ENCODE measurements at regions not wholly inside any gene's neighbourhood (a gene's known extent, or its start where the extent isn't known, plus 50 kb on each side); places are given as distances from the start of the nearest gene placed in this dataset.

- TF ChIP-seq POLR2A (IDR thresholded peaks at IDR 0.05) (no peak), CTCF (IDR thresholded peaks at IDR 0.05) (no peak)
Measured at GRCh38 chr1:82897549-82897948, 1096.8 kb downstream of the ADGRL2 start.

Measured in adrenal gland (tissue), 5 donors.